Activated CD4-positive, alpha-beta T cell treated with anti-CD3 and anti-CD28 coated beads, Interleukin-2, amount 50 U/mL, for 16 hours (primary cell): ENCODE measurements at regions not wholly inside any gene's neighbourhood (a gene's known extent, or its start where the extent isn't known, plus 50 kb on each side); places are given as distances from the start of the nearest gene placed in this dataset.
A peak's percentile ranks its signal among the peaks of the same experiment; 100 is the strongest.

ENCODE experiments used
- DNase-seq: peaks from one replicate; pipeline ENCODE4 v3.0.0-alpha.2; 2020

DNA sequence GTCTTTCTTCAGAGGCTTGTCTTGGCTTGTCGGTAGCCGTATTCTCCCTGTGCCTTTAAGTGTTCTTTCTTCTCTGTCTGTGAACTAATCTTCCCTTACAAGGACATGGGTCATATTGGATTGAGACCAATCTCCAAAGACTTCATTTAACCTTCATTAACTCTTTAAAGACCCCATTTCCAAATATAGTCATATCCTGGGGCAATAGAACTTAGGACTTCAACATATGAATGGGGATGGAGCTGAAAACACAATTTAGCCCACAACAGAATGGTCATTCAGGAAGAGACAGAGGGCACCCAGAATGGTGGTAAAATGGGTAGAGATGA lies 82.1 kb upstream of the TANK start:
- no peak for DNase-seq

DNA sequence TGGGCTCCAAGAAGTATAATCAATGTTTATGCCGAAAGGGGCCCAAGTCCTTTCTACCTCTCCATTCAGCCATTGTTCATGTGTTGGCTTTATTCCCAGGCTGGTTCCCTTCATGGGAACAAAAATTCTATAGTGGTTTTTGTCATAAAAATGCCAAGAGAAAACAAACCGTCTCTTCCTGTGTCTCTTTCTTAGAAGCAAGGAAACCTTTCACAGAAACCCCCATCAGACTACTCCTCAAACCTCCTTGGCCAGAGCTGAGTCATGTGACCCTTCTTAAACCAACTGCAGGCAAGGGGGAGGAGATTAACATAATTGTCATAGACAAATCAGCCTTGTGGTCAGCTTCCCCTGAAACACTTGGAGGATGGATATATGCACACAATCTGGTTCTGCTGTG lies 75.1 kb upstream of the TANK start:
- peak; percentile 26 for DNase-seq

DNA sequence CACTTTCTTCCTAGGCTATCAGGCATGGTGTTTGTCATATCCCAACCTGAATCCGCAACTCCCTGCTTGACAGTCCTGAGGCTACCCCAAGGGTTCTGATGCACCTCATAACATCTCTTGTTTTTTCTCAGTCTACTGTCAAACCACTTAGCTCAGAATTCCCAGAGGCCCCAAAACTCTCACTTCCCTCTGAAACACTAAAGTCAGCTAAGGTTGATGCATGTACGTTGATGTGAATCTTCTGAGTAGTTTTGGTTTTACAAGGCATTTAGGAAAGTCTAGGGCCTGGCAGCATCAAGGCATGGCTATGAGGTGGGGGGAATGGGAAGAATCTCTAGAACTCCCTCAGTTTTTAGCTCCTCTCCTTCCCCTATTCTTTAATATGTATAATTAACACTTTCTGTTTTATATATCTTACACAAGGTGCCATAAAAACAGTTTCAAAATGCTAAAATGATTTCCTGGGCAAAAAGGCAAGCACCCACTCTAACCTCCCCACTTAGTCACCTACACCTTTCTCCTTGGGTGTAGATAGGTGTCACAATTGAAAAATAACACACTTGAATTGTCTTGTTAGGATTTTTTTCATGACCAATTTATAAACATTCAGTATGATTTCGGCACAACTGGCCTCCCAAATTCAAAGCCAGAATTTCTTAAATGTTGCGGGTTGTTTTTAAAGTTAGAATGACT lies 71.4 kb upstream of the TANK start:
- no peak for DNase-seq

DNA sequence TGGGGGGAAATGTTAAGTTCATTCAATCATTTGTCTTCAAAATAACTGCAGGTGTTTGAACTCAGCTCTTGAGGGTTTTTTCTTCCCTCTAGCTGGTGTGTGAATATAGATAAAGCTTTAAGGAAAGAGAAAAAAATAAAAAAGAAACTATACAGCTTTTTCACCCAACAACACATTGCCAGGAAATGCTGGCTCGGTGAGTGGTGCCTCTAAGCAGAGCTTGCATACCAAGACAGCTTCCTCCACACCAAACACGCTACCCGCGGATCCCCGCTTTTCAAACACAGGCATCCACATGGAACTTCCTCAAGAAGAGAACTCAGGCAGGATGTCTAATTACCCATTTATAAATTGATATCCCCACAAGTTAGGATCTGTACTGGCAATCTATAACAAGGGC lies 69.8 kb upstream of the TANK start:
- peak; percentile 44 for DNase-seq

DNA sequence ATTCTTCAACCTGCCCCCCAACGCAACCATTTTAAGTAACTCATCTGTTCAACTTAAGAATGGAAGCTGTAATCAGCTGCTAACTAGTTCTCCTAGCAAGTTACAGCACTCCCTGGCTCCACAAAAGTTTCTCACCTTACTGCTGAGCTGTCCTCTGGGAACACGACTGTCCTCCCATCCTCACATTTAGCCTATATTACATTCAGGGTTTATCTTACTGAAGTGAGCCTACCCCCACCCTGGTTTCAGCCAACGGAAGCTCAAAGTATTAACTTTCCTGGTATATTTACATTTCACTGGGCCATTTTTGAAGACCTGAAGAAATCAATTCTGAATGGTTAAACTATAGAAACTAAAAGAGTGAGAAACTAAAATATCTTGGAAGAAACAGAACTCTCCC lies 64.9 kb upstream of the TANK start:
- no peak for DNase-seq

DNA sequence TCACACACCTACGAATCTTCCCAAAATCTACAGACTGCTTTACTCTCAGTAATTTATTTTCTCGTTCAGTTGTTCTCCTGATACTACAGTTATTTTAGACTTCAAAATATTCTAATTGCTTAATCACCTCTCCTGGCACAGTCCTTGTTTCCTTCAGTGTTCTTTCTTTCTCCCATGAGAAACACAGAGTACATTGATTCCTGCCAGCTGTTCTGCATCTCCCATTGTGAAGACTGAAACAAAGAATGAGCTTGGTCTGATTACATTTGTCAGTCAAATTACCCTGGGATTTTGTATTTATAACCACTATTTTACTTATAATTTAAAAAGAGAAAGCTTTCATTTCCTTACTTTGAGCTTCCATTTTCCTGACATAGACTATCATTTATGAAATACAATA lies 63.9 kb upstream of the TANK start:
- no peak for DNase-seq

DNA sequence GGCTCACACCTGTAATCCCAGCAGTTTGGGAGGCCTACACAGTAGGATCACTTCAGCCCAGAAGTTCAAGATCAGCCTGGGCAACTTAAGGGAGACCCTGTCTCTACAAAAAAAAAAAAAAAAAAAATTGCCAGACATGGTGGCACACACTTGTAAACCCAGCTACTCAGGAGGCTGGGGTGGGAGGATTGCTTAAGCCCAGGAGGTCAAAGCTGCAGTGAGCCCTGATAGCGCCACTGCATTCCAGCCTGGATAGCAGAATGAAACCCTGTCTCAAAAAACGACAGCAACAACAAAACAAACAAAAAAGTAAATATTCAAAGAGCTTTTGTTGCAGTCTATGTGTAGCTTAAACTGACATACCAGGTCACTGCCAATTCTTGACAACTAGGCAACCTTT lies 63.1 kb upstream of the TANK start:
- DNase-seq = no peak

DNA sequence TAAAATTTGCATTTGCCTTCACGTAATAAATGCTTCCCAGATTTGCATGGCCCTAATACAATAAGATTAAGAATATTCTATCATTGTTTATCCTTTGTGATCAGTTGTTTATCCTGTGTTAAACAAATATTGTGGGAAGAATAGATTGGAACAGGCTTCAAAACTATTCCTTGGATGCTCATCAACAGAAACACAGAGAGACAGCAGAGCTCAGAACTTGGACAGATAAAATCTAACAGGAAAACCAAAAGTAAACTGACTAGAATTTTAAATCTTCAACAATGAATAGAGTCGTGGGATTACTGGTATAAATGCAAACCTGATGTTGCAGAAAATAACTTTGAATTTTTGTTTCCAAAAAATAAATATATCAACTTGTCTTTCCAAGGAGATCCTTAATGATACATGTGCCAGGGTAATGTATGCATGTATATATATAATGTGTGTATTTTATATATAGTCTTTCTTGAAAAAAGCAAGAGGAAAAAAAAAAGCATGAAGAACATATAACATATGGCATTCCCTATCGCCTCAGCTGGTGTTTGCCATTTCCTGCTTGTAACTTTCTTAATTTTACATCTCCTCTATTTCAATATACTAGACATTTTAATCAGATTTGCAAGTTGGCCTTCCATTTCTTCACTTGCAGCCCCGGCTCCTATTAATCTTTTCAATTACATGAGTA lies 59.9 kb upstream of the TANK start:
- DNase-seq = no peak

DNA sequence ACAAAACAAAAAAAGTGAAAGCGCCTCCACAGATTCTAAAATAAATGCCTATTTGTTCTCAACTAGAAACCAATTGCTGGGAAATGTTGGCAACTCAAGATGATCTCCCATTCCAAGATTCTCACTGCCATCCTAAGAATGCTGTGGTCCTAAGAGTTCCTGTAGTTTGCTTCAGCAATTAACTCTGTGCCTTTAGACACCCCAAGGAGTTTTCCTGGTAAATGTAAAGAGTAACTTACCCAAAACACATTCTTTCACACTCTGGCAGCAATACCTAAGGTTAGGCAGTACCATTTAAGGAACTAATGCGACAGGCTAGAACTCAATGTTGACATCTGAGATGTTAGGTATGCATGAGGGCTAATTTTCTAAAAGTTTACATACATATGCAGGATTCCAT lies 58.8 kb upstream of the TANK start:
- no peak for DNase-seq

DNA sequence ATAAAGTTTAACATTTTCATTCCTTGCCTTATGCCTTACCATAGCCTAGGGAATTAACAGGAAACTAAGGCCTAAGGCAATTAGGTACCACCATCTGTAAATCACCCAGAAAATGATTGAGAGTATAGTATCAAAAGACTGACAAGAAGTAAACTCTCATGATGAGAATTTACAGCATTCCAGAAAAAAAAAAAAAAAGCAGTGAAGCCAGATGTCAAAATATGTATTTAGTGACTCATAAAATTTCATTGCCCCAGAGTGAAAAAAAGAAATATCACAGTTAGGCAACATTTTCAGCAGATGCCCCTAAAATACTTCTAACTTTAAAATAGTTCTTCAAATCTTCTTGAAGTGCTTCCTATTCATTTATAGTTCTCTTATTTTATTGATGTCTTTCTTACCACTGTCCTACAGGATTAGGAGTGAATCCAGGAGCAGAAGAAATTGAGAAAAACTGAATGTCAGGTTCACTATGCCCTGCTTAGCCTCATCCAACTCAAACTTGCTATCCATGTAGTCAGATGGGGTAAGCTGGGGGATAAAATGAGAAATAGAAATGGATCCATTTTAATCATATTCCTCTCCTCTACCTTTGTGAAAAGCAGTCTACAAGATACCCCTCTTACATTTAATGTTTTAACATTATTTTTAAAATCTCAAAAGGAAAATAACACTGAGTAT lies 57.3 kb upstream of the TANK start:
- no peak for DNase-seq

DNA sequence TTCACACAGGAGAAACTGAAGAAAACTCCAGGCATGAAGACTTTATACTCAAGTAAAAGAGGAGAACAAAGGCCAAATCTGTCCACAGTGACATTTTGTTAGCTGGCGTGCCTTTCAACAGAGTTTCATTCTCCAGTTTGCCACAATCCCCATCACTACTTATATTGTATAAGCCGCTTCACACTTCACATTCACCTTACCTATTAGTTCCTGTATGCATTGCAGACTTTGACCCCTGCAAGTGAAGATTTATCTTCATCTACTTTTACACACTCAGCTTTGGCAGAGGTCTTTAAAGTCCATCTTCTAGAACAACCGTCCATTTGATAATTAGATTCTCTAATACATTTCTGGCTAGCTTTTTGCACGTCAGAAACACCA lies 56.8 kb upstream of the TANK start:
- DNase-seq = no peak

DNA sequence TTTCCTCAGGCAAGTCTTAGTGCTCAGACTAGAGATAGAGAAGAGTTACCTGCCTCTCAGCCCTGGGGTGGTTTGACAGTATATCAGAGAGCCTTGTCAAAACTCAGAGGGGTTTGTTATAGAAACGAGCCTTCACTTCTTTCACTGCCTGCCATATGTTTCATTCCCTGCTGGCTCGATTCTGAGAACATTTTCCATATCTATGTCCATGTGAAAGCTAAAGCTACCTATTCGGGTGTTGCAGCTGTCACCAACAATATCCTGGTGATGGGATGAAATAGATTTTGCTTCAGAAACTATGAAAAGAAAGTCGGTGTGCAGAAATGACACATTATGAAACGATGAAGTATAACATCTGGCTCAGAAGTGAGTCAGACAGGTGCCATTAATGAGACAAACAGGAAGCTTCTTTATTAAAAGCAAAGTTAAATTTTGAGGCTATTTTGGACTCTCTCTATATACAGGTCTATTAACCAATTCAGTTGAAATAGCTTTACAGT lies 56.1 kb upstream of the TANK start:
- DNase-seq = peak; percentile 79

DNA sequence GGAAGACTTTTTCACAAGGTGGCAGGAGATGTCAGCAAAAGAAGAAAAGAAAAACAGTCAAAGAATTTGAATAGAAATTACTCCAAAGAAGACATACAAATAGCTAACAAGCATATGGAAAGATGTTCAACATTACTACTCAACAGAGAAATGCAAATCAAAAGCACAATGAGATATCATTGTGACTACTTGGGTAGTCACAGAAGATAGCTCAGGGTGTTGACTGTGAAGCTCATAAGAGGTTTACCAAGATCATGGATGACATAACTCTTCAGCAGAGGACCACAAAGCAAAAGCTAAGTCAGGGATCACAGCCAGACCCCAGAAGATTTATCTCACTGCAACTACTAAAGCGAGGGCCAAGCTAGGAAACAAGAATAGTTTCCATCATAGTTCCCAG lies 53.0 kb upstream of the TANK start:
- no peak for DNase-seq
